ENCODE measurements at regions not wholly inside any gene's neighbourhood (a gene's known extent, or its start where the extent isn't known, plus 50 kb on each side); places are given as distances from the start of the nearest gene placed in this dataset.

DNA sequence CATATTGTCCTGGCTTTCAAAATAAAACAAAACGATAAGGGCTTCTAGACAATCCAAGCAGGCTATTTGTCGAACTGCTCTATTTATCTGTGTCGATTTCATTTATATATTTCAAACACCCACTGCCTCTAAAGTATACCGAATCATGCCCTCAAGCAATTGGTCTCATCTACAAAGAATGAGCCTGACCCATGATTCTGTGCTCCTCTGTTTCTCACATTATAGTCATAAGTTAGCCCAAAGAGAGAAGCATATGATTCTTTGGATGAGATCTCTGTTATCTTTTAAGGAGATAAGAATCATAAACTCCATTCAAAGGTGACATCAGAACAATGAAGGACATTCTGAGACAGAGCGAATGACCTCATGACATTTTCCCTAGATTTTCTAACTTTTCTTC is 191.1 kb downstream of the MAP2K6 start:
- DNase-seq (ENCODE audit: low spot score) (no peak), ATAC-seq (no peak)
- intact Hi-C loops (cut with DNase I): no loop called here

DNA sequence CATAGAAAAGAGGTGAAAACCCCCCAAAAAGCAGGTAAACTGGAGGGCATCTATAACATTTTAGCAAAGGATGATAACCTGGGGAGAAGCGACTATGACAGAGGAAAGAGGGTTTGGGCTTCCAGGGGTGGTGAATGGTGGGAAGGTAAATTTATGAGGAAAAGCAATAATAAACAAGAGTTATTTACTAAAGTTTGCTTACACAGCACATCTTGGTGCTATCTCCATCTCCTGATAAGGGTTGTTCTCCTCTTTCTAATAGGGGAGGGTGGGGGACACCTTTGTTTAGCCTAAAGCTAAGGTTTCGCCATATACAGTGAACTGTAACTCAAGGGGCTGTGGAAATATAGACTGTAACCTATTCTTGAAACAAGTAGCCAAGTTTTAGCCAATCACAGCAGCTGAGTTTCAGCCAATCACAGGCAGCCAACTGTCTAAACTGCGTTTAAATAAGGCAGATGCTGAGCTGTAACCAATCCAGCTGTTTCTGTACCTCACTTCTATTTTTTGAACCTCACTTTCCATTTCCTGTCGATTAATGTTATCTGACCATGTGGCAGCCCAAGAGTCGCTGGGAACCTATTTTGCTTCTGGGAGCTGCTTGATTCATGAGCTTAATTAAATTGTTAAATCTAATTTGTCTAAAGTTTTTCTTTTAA is 191.8 kb downstream of the MAP2K6 start:
- DNase-seq (ENCODE audit: low spot score): no peak
- intact Hi-C loops (cut with DNase I): no loop called here
- ATAC-seq: no peak

DNA sequence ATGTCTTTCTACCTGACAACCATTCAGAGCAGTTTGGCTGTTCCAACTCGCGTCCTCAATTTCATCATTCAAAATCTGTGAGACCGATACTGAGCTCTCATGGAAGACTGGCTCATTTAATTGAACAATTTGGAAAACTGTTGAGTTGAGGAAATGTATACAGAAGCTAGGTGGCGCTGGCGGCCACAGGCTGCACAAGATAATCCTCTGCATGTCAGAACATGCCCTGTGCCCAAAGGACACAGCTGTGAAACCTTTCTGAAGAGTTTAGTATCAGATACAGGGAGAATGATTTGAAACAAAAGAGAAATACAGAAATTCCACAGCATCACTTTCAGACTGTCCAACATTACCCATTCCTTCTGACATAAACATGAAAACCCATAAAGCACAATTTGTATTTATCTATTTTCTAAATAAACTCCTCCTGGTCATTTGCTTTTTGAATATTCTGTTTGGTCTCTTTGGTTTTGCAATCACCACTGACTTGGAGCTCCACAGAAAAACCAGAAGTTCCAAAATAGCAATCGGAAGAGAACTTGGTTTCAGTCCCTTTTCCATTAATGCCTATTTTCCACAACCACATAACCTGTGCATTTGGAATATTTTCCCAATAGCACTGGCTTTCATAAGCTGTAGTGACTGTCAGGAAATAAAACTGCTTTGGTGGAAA is 192.8 kb downstream of the MAP2K6 start:
- peak; percentile 95 for ATAC-seq
- intact Hi-C loops (cut with DNase I): no loop called here
- peak; percentile 84 for DNase-seq (ENCODE audit: low spot score)

DNA sequence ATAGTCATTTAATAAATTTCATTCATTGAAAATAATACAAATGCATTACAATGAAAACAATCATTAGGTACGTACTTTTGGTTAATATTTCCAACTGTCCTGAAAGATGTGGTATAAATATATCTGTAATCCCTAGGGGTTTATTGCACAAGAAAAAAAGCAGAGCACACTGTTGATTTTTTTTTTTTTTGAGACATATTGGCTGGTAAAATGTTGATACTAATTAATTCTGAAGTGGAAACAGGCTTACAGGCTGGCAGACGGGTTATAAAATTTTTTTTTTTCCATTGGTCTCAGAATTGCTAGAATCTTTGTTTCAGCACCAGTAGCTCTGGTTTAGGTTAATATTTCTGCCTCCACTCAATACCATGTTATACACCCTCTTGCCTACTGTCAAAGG is 193.6 kb downstream of the MAP2K6 start:
- DNase-seq (ENCODE audit: low spot score) (no peak), ATAC-seq (peak; percentile 60)
- intact Hi-C loops (cut with DNase I): no loop called here

DNA sequence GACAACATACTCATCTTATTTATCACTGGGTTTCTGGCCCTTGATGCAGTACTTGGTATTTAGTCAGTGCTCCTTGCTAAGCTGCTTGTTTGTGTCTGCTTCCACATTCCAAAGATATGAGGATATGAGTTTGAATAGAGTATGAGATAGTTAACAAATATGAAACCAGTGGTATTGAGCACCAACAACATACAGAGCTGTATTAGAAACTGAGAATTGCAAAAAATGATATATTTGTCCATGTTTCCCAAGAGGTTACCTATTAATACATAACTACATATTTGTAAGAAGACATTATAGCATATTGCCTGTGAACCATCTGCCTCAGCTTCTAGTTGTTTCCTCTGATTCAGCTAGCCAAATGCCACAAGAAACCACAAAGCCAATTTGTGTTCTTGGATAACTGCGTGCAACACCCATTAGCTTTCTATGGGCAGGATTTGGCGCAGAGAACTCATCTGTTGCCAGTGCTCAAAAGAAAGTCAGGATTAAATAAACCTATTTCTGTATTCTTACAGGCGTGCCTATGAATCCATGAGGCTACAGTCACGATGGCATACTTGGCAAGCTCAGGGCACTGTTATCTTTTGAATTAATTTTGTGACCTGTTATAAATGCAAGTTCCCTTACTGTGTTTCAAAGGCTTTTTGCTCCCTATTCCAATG is 194.4 kb downstream of the MAP2K6 start:
- DNase-seq (ENCODE audit: low spot score): no peak
- intact Hi-C loops (cut with DNase I): no loop called here
- ATAC-seq: peak; percentile 47

DNA sequence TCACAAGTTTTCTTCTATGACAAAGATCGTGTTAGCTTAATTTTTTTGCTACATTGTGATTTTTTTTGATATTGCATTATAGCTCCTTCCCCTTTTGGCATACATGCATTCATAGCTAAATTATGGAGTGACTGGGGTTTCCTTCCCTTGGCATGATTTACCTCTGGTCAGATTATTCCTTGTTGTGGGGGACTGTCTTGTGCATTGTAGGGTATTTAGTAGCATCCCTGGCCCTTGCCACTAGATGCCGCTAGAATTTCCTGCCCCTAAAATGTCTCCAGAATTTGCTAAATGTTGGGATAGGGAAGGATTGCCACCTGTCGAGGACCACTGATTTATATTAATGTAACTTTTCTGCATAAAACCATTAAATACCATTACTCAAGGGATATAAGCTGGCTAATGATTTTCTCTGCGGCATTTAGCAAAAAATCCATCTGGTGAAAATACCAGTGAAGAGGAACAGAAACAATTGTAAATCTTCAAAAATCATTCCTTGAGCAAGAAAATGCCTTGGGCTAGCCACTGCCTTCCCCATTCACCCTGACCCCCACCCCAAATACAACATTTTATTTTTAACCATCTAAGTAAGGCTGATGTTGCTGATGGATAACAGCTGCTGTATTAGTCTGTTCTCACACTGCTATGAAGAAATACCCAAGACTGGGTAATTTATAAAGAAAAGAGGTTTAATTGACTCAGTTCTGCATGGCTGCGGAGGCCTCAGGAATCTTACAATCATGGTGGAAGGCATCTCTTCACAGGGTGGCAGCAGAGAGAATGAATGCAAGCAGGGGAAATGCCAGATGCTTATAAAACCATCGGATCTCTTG is 195.2 kb downstream of the MAP2K6 start:
- ATAC-seq: peak; percentile 36
- DNase-seq (ENCODE audit: low spot score): no peak
- intact Hi-C loops (cut with DNase I): no loop called here

DNA sequence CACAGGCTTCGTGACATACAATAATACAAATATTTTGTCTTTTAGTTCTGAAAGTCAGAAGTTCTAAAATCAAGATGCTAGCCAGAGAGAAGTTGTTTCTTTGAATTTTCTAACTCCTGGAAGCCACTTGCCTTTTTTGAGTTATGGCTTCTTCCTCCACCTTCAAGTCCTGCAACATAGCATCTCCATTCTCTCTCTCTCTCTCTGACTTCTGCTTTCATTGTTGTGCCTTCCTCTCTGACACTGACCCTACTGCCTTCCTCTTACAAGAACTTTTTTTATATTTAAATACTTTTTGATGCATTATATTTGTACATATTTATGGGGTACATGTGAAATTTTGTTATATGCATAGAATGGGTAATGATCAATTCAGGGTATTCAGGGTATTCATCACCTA is 205.9 kb downstream of the MAP2K6 start:
- DNase-seq (ENCODE audit: low spot score) (no peak), ATAC-seq (no peak)
- intact Hi-C loops (cut with DNase I): no loop called here

DNA sequence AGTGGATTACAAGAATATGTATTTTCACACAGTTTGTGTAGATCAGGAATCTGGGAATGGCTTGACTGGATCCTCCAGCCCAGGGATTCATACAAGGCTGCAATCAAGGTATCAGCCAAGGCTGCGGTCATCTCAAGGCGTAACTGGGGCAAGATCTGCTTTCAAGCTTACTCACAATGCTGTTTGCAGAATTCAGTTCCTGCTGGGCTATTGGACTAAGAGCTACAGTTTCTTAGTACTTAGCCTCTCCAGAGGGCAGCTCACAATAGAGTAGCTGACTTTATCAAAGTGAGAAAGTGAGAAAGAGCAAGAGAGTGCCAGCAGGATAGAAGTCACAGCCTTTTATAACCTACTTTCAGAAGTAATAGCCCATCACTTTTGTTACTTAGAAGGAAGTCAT is 211.0 kb downstream of the MAP2K6 start:
- ATAC-seq: peak; percentile 42
- intact Hi-C loops (cut with DNase I): no loop called here
- DNase-seq (ENCODE audit: low spot score): no peak

DNA sequence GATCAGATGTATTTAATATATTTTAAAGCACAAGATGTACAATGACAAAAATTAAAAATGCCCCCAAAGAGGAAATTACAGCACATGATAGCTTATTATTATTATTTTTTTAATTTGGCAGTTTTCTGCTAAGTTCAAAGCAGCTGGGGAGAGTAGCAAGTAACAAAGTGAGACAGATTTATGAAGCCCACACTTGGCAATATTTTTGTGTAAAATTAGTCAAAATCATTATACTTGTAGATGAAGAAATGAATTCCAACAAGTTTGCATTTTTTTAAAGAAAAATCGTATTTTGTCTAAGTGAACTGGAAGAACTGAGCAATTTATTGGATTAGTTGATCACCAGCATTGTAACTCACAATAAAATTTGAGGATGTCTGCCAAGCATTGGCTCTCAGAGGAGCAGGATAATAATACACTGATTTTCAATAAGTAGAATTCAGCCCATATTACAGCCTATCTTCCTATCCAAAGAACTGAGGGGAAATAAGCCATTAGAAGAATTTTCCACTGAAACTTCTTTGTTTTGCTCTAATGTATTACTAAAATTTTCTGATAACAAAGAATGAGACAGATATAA is 215.6 kb downstream of the MAP2K6 start:
- ATAC-seq (no peak), DNase-seq (ENCODE audit: low spot score) (no peak)
- intact Hi-C loops (cut with DNase I): no loop called here

DNA sequence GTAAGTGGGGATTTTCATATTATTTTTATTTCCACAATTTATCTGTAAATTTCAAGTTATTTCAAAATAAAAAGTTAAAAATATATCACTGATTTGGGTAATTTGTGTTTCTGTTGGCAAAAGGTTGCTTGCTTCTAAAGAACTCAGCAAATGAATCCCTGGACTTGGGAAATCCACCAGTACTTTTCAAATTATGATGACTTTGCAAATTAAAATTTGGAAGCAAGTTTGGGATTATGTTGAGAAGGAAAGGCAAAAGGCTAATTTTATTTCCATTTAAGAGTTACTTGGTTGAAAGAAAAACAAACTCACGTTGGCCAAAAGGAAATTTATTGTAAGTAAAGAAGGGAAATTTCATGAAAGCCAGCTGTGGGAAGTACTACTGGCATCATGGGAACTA is 220.3 kb downstream of the MAP2K6 start:
- no peak for DNase-seq (ENCODE audit: low spot score)
- intact Hi-C loops (cut with DNase I): no loop called here
- ATAC-seq: no peak

DNA sequence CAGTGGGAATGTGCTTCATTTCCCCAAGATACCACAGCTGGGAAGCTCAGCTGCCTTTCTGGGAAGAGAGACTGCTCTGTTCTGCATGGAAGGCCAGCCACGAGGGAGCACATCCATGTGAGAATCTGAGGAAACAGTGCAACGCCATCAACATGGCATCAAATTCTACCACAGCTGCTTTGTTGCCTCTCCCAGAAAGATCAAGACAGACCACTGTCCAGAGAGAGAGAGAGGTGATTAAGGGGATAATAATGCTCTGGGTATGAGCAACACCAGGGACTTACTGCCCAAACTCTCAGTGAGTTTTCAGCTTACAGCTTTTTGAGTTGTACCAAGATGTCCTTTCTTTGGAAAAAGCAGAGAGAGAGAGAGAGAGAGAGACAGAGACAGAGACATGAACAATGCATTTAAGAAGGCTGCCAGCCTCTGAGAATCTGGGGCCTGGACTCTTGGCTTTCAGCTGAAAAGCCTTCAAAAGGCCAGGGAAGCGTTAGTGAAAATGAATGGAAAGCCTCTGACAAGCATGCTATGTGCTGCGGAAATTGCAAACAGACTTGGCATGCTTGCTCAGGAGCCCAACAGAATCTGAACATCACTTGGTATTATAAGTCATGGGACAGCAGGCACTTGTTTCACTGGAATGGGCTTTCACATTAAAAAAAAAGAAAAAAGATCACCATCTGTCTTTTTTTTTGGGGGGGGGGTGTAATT is 223.1 kb downstream of the MAP2K6 start:
- no peak for DNase-seq (ENCODE audit: low spot score)
- intact Hi-C loops (cut with DNase I): no loop called here
- no peak for ATAC-seq

DNA sequence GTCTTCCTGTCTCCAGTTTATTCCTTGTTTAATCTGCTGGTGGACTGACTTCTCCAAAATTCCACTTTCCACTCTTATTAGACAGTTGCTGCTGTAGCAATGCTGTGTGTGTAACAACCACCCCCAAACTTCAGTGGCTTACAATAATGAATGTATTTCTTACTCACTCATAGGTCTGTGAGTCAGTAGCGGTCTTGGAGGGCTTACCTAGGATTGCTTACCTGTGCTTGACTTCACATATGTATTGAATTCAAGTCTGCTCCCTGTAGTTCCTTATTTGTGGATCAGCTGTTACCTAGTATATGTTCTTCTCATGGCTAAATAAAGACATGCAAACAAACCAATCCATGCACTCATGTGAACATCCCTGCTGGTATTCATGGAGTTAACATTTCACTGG is 224.6 kb downstream of the MAP2K6 start:
- DNase-seq (ENCODE audit: low spot score) (no peak), ATAC-seq (no peak)
- intact Hi-C loops (cut with DNase I): no loop called here

DNA sequence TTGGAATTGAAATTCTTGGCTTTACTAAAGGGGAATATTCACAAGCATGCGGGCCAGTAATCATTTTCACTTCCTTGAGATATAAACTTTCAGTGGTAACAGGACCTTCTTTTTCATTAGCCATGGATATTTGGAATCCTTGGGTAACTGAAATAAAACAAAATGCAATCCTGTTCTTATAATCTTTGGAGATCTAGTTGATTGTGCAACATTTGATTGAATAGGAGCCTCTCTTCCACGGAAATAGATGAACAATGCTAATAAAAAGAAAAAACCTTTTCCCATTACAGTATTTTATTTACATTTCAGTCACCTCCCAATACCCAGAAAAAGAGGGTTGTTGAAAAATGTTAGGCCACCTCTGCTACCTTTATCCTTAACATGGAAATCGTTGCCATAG is 225.6 kb downstream of the MAP2K6 start:
- ATAC-seq (no peak), DNase-seq (ENCODE audit: low spot score) (no peak)
- intact Hi-C loops (cut with DNase I): no loop called here

DNA sequence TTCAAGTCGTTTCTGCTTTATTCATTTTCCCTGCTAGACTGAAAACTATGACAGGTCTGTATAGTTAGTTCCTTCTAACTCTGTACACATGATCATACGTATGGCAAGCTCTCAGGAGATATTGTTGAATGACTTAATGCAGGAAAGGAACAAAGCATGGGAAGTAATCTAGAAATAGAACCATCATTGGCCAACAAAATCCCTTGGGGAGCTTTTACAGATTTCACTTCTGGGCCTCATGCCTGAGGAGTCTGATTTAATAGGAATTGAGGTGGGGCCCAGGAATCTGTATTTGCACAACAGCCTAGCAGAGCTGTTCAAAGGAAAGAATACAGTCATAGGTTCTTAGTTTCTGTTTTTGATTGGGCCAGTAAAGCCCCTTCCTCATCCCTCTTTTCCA is 229.2 kb downstream of the MAP2K6 start:
- ATAC-seq: no peak
- intact Hi-C loops (cut with DNase I): no loop called here
- no peak for DNase-seq (ENCODE audit: low spot score)

DNA sequence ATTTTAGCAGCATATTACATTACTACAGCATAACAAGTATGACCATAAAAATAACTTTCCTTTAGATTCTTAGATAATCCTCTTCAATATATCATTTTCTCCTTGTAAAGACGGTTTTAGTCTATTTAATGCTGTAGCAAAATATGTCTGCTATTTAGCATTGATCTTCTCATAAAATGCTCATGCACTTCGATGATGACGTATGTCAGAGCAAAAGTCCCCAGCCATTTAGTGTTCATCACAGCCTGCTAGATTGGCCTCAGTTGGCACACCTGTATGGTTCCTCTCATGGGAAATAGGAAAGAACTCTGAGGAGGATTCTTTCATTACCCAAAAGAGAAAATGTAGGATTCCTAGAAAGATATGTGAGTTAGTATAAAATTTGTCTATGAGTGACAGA is 232.2 kb downstream of the MAP2K6 start:
- ATAC-seq (no peak), DNase-seq (ENCODE audit: low spot score) (no peak)
- intact Hi-C loops (cut with DNase I): no loop called here

DNA sequence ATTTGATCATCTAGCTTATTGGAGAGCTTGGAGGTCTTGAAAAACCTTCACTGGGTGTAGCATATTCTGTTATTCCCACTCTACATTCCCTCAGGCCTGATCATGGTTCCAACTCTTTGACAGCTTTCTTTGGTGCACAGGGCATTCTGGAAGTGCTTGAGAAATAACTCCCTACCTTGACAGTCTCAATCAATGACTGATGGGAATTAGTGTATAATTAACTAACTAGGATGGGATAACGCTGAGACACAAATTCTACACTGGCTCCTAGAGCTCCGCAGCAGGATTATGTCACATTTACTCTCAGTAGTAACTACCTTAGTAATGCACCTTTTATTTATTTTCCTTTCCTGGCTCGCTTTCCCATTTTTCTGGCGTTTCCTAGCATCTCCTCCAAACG is 236.4 kb downstream of the MAP2K6 start:
- intact Hi-C loops (cut with DNase I): no loop called here
- DNase-seq (ENCODE audit: low spot score): no peak
- no peak for ATAC-seq

DNA sequence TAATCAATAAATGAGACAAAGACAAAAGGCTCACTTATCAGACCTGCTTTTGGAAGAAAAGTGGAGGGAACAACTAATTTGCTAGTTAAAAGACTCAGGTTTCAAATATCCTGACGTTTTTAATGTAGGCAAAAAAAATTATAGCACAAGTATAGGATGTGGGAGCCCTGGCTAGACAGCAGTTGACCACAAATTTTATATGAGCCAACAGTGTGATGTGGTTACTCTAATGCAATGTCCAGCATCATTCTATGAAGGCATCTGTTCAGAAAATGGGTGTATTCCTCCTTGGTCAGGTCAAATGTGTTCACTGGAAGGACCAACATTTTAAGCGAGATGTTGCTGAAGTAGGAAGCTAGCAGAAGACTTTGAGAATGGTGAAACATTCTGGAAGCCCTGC is 237.4 kb downstream of the MAP2K6 start:
- intact Hi-C loops (cut with DNase I): no loop called here
- ATAC-seq: no peak

DNA sequence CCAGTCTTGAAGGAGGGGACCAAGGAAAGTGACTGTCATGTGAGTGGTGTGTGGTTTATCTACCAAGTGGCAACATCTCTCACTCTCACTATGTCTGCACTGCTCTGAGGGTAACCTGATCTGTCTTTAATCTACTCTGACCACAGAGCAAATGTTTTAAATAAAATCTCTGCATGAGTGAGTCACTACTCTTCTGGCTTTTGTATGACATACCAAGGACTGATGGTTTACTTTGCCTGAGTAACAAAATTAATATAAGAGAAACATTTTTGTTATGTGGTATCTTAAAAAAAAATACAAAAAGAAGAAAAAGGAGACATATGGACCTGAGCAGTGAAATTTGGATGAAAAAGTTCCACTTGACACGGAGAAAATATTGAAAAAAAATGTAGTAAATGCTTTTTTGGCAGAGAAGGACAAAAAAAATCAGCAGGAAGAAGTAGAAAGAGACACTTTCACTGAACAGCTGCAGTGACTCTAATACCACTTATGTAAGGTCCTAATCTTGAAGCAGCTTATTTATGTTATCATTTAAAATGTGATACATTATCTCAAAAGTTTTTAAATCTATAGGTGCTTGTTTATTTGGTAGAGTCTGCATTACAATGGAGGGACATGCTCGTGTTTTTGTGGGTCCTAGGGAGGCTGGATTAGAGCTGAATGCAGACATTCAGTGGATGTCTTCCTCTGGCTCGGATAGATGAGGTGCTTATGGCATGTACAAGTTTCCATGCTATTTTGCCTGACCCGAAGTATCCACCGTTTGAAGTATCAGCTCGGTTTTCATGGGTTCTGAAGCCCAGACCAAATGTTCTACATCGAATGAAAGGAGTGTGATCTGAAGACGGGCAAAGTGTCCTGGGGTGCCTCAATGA is 240.7 kb downstream of the MAP2K6 start:
- ATAC-seq (peak; percentile 80), DNase-seq (ENCODE audit: low spot score) (no peak)
- intact Hi-C loops (cut with DNase I): no loop called here

More for the DNA sequence above, 237.4 kb downstream of the MAP2K6 start:
- no peak for DNase-seq (ENCODE audit: low spot score)

All from sciatic nerve (tissue), 2 donors.